22Rv1 (cell line): ENCODE measurements at regions not wholly inside any gene's neighbourhood (a gene's known extent, or its start where the extent isn't known, plus 50 kb on each side); places are given as distances from the start of the nearest gene placed in this dataset.
"Not testable (repeated sequence)": the region's sequence is repeated elsewhere in the genome, so short reads cannot be mapped to it uniquely, and the experiment has no call there.

ENCODE experiments used
- CTCF ChIP-seq: fragments of 450-650 bp; IDR thresholded peaks from 2 replicates; pipeline ENCODE4 v1.5.1; 2017; ENCODE audit warnings: mild to moderate bottlenecking
- ZFX ChIP-seq: fragments of 450-650 bp; IDR thresholded peaks from 2 replicates; pipeline ENCODE4 v1.6.1; 2017; ENCODE audit warnings: antibody characterized with exemption, borderline replicate concordance

DNA sequence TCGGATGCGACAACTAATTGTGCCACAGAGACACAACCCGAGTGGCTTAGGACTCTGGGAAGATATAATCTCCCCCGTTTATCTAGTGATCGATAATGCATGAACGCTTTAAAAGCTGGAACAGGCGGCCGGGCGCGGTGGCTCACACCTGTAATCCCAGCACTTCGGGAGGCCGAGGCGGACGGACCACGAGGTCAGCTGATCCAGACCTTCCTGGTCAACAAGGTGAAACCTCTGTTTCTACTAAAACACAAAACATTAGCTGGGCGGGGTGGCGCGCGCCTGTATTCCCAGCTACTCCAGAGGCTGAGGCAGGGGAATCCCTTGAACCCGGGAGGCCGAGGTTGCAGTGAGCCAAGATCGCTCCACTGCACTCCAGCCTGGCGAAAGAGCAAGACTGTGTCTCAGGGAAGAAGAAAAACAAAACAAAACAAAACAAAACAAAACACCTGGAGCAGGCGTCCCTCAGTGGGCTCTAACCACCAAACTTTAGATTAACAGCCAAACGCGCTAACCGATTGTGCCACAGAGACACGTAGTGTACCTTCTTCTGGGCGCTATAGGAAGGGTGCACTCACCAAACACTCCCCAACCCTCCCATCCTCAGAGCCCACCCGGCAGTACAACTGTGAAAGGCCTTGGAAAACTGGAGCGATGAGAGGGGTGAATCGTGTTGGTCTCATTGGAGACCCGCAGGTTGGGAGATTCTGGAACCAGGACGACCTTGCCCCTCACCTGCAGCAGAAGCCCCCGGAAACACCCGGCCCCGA lies 53.3 kb upstream of the PPIAL4F start:
- not testable (repeated sequence) for TF ChIP-seq CTCF, ZFX
